ENCODE measurements at regions not wholly inside any gene's neighbourhood (a gene's known extent, or its start where the extent isn't known, plus 50 kb on each side); places are given as distances from the start of the nearest gene placed in this dataset.

- no peak for TF ChIP-seq CTCF (IDR thresholded peaks at IDR 0.05; ENCODE audit: insufficient read depth, low read length)
- TF ChIP-seq POLR2AphosphoS5 (IDR thresholded peaks at IDR 0.05; ENCODE audit: low read depth): no peak
- no peak for TF ChIP-seq SPI1 (IDR thresholded peaks at IDR 0.05; ENCODE audit: borderline replicate concordance, low read depth)
Measured at GRCh38 chr5:98639274-98639673, 134.2 kb upstream of the RGMB start.
